Stimulated activated CD8-positive, alpha-beta memory T cell treated with anti-CD3 and anti-CD28 coated beads, Interleukin-4, amount 100 ng/mL, for 4 hours (primary cell): ENCODE measurements at regions not wholly inside any gene's neighbourhood (a gene's known extent, or its start where the extent isn't known, plus 50 kb on each side); places are given as distances from the start of the nearest gene placed in this dataset.

Experiments used
- DNase-seq, 2 donors: peaks; one replicate each; pipeline ENCODE4 v3.0.0-alpha.2; 2020; ENCODE audit warnings: low read depth in 2 of 2, low spot score in 1 of 2

GRCh38 chr3:107103786-107104185 lies 273.5 kb upstream of the CCDC54 start:
- DNase-seq: no peak

- no peak for DNase-seq
Observed at GRCh38 chr3:107106316-107106715, 270.9 kb upstream of the CCDC54 start.

- DNase-seq: no peak
Observed at GRCh38 chr3:107106907-107107306, 270.3 kb upstream of the CCDC54 start.

- DNase-seq: no peak
Observed at GRCh38 chr3:107110596-107111305, 266.5 kb upstream of the CCDC54 start.

- no peak for DNase-seq
Observed at GRCh38 chr3:107111872-107112271, 265.4 kb upstream of the CCDC54 start.

GRCh38 chr3:107112356-107112755 lies 264.9 kb upstream of the CCDC54 start:
- no peak for DNase-seq

GRCh38 chr3:107116251-107116650 lies 261.0 kb upstream of the CCDC54 start:
- DNase-seq: no peak

- no peak for DNase-seq
Observed at GRCh38 chr3:107117156-107117555, 260.1 kb upstream of the CCDC54 start.

- DNase-seq: no peak
Observed at GRCh38 chr3:107117922-107118536, 259.2 kb upstream of the CCDC54 start.

- DNase-seq: no peak
Observed at GRCh38 chr3:107124885-107125284, 252.4 kb upstream of the CCDC54 start.

- DNase-seq: no peak
Observed at GRCh38 chr3:107128946-107129345, 248.3 kb upstream of the CCDC54 start.

GRCh38 chr3:107130089-107130700 lies 247.0 kb upstream of the CCDC54 start:
- DNase-seq: no peak

GRCh38 chr3:107132674-107133073 lies 244.6 kb upstream of the CCDC54 start:
- no peak for DNase-seq

- no peak for DNase-seq
Observed at GRCh38 chr3:107133891-107134290, 243.3 kb upstream of the CCDC54 start.

- DNase-seq: no peak
Observed at GRCh38 chr3:107142171-107142570, 235.1 kb upstream of the CCDC54 start.

- no peak for DNase-seq
Observed at GRCh38 chr3:107142786-107143575, 234.3 kb upstream of the CCDC54 start.

GRCh38 chr3:107150675-107151074 lies 226.6 kb upstream of the CCDC54 start:
- no peak for DNase-seq

GRCh38 chr3:107153981-107154380 lies 223.3 kb upstream of the CCDC54 start:
- DNase-seq: no peak

- no peak for DNase-seq
Observed at GRCh38 chr3:107172411-107172810, 204.8 kb upstream of the CCDC54 start.

- no peak for DNase-seq
Observed at GRCh38 chr3:107184375-107184774, 192.9 kb upstream of the CCDC54 start.

GRCh38 chr3:107188262-107188661 lies 189.0 kb upstream of the CCDC54 start:
- DNase-seq: no peak
